Activated T-cell treated with anti-CD3 and anti-CD28 coated beads, Interleukin-2, amount 50 U/mL, for 24 hours (primary cell): ENCODE measurements at regions not wholly inside any gene's neighbourhood (a gene's known extent, or its start where the extent isn't known, plus 50 kb on each side); places are given as distances from the start of the nearest gene placed in this dataset.

Experiments used
- DNase-seq: peaks from one replicate; pipeline ENCODE4 v3.0.0-alpha.2; 2020
- H3K27ac Mint-ChIP-seq: 2 replicates; pipeline ENCODE4 v1.8.0; 2020; ENCODE audit warnings: mild to moderate bottlenecking, mixed read lengths
- H3K27me3 Mint-ChIP-seq: 2 replicates; pipeline ENCODE4 v1.8.0; 2020; ENCODE audit warnings: mixed read lengths
- H3K36me3 Mint-ChIP-seq: 2 replicates; pipeline ENCODE4 v1.8.0; 2020; ENCODE audit warnings: low read depth, mixed read lengths
- H3K4me1 Mint-ChIP-seq: 2 replicates; pipeline ENCODE4 v1.8.0; 2020; ENCODE audit warnings: low read depth, mixed read lengths
- H3K4me3 Mint-ChIP-seq: 2 replicates; pipeline ENCODE4 v1.8.0; 2020; ENCODE audit warnings: mild to moderate bottlenecking, moderate library complexity, mixed read lengths
- H3K9me3 Mint-ChIP-seq: 2 replicates; pipeline ENCODE4 v1.8.0; 2020; ENCODE audit warnings: mixed read lengths

- H3K9me3 Mint-ChIP-seq: no peaks in the 10 kb centered on the region
- no peaks in the 10 kb centered on the region for H3K36me3 Mint-ChIP-seq
- H3K27me3 Mint-ChIP-seq: peaks cover 13% of the 10 kb centered on the region
- H3K4me3 Mint-ChIP-seq: no peak overlapping the region
- no peak overlapping the region for H3K27ac Mint-ChIP-seq
- H3K4me1 Mint-ChIP-seq: no peaks in the 10 kb centered on the region
- no peak for DNase-seq
These were observed 691.0 kb downstream of the ZEB2 start for GRCh38 chr2:143828763-143829537.

- Mint-ChIP-seq H3K4me1 (no peaks in the 10 kb centered on the region), H3K27ac (no peak overlapping the region), H3K4me3 (no peak overlapping the region), H3K36me3 (no peaks in the 10 kb centered on the region), H3K27me3 (peaks cover 22% of the 10 kb centered on the region), H3K9me3 (no peaks in the 10 kb centered on the region)
- DNase-seq: no peak
These were observed 695.1 kb downstream of the ZEB2 start for GRCh38 chr2:143824791-143825190.

- Mint-ChIP-seq H3K36me3 (no peaks in the 10 kb centered on the region), H3K9me3 (no peaks in the 10 kb centered on the region), H3K4me1 (no peaks in the 10 kb centered on the region), H3K27ac (no peak overlapping the region), H3K27me3 (peaks cover 21% of the 10 kb centered on the region), H3K4me3 (no peak overlapping the region)
- DNase-seq: no peak
These were observed 694.7 kb downstream of the ARHGAP15 start for GRCh38 chr2:143823876-143824275.

- Mint-ChIP-seq H3K4me1 (no peaks in the 10 kb centered on the region), H3K9me3 (no peaks in the 10 kb centered on the region), H3K4me3 (no peak overlapping the region), H3K27ac (no peak overlapping the region), H3K36me3 (no peaks in the 10 kb centered on the region), H3K27me3 (peaks cover 19% of the 10 kb centered on the region)
- no peak for DNase-seq
These were observed 694.1 kb downstream of the ARHGAP15 start for GRCh38 chr2:143823296-143823695.

- no peaks in the 10 kb centered on the region for H3K4me1 Mint-ChIP-seq
- no peaks in the 10 kb centered on the region for H3K36me3 Mint-ChIP-seq
- H3K27me3 Mint-ChIP-seq: peaks cover 19% of the 10 kb centered on the region
- H3K4me3 Mint-ChIP-seq: no peak overlapping the region
- no peaks in the 10 kb centered on the region for H3K9me3 Mint-ChIP-seq
- H3K27ac Mint-ChIP-seq: no peak overlapping the region
- DNase-seq: no peak
These were observed 693.5 kb downstream of the ARHGAP15 start for GRCh38 chr2:143822736-143823135.

- H3K36me3 Mint-ChIP-seq: no peaks in the 10 kb centered on the region
- H3K4me3 Mint-ChIP-seq: no peak overlapping the region
- no peaks in the 10 kb centered on the region for H3K9me3 Mint-ChIP-seq
- H3K4me1 Mint-ChIP-seq: no peaks in the 10 kb centered on the region
- no peak for DNase-seq
- H3K27ac Mint-ChIP-seq: no peak overlapping the region
- H3K27me3 Mint-ChIP-seq: peaks cover 15% of the 10 kb centered on the region
These were observed 690.5 kb downstream of the ARHGAP15 start for GRCh38 chr2:143819764-143820163.

- H3K36me3 Mint-ChIP-seq: no peaks in the 10 kb centered on the region
- H3K9me3 Mint-ChIP-seq: no peaks in the 10 kb centered on the region
- no peak overlapping the region for H3K27ac Mint-ChIP-seq
- DNase-seq: no peak
- H3K27me3 Mint-ChIP-seq: peaks cover 14% of the 10 kb centered on the region
- no peaks in the 10 kb centered on the region for H3K4me1 Mint-ChIP-seq
- H3K4me3 Mint-ChIP-seq: no peak overlapping the region
These were observed 690.0 kb downstream of the ARHGAP15 start for GRCh38 chr2:143819190-143819735.
